ENCODE measurements at regions not wholly inside any gene's neighbourhood (a gene's known extent, or its start where the extent isn't known, plus 50 kb on each side); places are given as distances from the start of the nearest gene placed in this dataset.

GRCh38 chr2:120477198-120477597 lies 131.3 kb downstream of the INHBB start:
- no peak for DNase-seq (ENCODE audit: low read depth)

GRCh38 chr2:120477831-120478481 lies 132.0 kb downstream of the INHBB start:
- no peak for DNase-seq (ENCODE audit: low read depth)

- no peak for DNase-seq (ENCODE audit: low read depth)
These were observed 134.5 kb downstream of the INHBB start for GRCh38 chr2:120480346-120480902.

GRCh38 chr2:120480903-120481445 lies 135.0 kb downstream of the INHBB start:
- DNase-seq (ENCODE audit: low read depth) = no peak

GRCh38 chr2:120481446-120482194 lies 135.7 kb downstream of the INHBB start:
- no peak for DNase-seq (ENCODE audit: low read depth)

GRCh38 chr2:120482334-120482733 lies 136.4 kb downstream of the INHBB start:
- no peak for DNase-seq (ENCODE audit: low read depth)

- DNase-seq (ENCODE audit: low read depth) = no peak
These were observed 137.4 kb downstream of the INHBB start for GRCh38 chr2:120483355-120483754.

- DNase-seq (ENCODE audit: low read depth) = no peak
These were observed 139.2 kb downstream of the INHBB start for GRCh38 chr2:120485096-120485495.

GRCh38 chr2:120486441-120486840 lies 140.5 kb downstream of the INHBB start:
- no peak for DNase-seq (ENCODE audit: low read depth)

- DNase-seq (ENCODE audit: low read depth) = peak; percentile 54
These were observed 141.0 kb downstream of the INHBB start for GRCh38 chr2:120486946-120487345.

- no peak for DNase-seq (ENCODE audit: low read depth)
These were observed 142.6 kb downstream of the INHBB start for GRCh38 chr2:120488531-120488930.

GRCh38 chr2:120489023-120489422 lies 143.1 kb downstream of the INHBB start:
- no peak for DNase-seq (ENCODE audit: low read depth)

GRCh38 chr2:120490091-120490798 lies 144.3 kb downstream of the INHBB start:
- no peak for DNase-seq (ENCODE audit: low read depth)

- DNase-seq (ENCODE audit: low read depth) = no peak
These were observed 145.2 kb downstream of the INHBB start for GRCh38 chr2:120491111-120491625.

- no peak for DNase-seq (ENCODE audit: low read depth)
These were observed 147.3 kb downstream of the INHBB start for GRCh38 chr2:120493231-120493630.

GRCh38 chr2:120494446-120494845 lies 148.5 kb downstream of the INHBB start:
- DNase-seq (ENCODE audit: low read depth) = peak; percentile 27

- DNase-seq (ENCODE audit: low read depth) = no peak
These were observed 149.7 kb downstream of the INHBB start for GRCh38 chr2:120495586-120495985.

- DNase-seq (ENCODE audit: low read depth) = no peak
These were observed 150.3 kb downstream of the INHBB start for GRCh38 chr2:120496235-120496634.

GRCh38 chr2:120496759-120497158 lies 150.8 kb downstream of the INHBB start:
- no peak for DNase-seq (ENCODE audit: low read depth)

GRCh38 chr2:120497261-120497977 lies 151.5 kb downstream of the INHBB start:
- DNase-seq (ENCODE audit: low read depth) = no peak

- DNase-seq (ENCODE audit: low read depth) = no peak
These were observed 152.2 kb downstream of the INHBB start for GRCh38 chr2:120498121-120498520.
